ENCODE measurements at regions not wholly inside any gene's neighbourhood (a gene's known extent, or its start where the extent isn't known, plus 50 kb on each side); places are given as distances from the start of the nearest gene placed in this dataset.
"Not testable (repeated sequence)": the region's sequence is repeated elsewhere in the genome, so short reads cannot be mapped to it uniquely, and the experiment has no call there.

DNA sequence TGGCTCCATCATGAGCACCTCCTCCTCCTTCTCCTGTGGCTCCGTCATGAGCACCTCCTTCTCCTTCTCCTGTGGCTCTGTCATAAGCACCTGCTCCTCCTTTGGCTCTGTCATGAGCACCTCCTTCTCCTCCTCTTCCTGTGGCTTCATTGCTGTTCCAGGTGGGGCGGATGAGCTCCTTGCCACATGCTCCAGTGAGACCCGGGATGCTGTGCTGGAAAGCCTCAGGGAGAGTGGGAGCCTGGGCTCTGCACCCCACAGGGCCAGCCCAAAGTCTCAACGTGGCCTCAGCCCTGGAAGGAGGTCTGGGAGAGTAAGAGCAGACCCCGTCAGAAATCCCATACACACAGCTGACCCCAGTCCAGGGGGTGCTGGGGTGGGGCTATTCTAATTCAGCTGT lies 380.7 kb downstream of the TCERG1L start:
- no peak for DNase-seq

DNA sequence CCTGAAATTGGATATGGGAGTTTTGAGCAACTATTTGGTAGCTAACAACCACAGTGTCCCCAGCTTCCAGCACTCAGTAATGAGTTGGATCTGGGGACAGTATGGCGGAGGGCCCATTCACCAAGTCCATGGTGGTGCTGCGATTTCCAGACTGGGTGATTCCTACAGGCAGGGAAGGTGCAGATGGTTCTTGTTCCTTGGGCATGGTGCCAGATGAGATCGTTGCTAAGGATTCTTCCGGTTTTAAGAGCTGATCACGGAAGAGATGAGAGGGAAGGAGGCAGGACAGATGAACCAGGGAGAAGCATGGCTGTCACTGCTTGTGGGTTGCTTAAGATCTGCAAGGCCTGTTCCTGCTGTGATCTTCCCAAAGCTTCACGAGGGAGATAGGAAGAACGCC lies 380.3 kb downstream of the TCERG1L start:
- no peak for DNase-seq

DNA sequence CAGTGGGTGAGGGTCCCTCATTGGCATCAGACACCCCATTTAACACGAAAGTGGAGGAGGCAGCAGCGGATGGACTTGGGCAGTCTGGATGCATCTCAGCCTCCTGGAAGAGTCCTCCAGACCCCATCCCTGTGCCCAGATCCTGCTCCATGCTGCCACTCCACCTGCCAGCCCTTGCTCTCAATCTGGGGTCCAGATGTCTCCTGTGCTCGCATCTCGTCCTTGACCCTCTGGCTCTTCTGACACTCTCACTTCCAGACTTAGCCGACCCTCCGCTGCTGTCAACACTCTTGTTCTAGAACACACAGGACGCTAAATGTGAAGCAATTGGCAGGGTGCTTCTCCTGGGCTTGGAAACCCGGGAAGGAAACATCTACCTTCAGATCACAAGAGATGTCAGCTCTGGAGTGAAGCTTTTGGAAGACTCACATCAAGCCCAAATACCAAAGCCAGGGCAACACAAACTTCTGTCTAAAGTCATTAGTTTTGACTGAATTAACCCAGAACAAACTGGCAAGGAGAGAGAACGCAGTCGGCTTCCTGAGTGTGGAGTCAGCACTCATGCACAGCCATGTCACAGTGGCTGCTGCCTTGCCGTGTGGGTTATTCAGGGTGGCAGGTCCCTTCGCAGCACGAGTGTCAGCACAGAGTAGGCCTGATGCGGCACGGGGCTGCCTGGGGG lies 379.1 kb downstream of the TCERG1L start:
- DNase-seq, result no peak

DNA sequence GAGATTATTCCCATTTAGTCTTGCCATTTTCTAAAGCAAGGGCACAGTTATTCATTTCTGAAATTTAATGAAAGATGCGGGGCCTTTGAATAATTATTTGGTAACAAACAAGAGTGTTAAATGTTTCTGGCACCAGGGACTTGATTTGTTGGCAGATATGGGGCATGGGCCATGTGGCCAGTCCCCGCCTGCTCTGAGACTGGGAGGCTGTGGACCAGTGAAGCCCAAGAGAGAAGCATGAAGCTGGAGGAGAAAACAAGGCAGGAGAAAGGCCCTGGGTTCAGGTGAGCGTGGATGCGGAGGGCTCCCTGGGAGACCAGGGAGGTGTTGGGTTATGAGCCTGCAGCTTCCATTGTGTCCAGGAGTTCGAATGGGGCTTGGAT lies 378.5 kb downstream of the TCERG1L start:
- DNase-seq, result no peak

DNA sequence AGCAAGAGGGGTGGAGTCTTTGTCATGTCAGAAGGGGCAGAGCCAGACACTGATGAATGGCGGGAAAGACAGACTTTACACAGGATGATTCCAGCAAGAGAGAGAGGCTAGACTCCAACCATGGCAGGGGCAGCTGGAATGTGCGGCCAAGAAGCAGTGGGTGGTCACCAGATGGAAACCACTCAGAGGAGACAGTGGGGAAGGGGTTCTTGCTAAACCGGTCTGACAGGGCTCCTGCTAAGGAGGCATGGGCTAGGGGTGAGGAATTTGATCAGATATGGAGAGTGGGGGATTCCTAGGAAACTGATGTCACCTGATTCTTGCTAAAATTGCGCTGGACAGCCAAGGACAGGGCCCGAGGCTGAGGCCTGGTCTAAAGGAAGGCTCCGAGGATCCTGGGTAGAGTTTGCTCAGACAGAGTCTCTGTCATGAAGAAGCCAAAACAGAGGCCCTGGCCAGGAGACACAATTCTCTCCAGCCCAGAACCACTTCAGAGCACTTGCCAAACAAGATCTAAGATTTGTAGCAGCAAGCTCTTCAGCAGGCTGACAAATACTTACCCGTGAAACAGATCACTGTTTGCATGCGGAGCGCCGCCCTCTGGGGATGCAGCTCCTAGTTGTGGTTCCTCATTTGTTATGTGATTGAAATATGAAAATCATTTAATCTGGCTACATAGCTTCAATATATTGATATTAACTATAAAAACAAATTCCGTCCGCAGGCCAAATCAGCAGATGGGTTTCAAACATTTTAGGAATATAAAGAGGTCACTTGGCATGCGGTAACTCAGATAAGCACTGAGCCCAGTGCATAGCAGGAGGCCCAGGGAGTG lies 377.0 kb downstream of the TCERG1L start:
- no peak for DNase-seq

DNA sequence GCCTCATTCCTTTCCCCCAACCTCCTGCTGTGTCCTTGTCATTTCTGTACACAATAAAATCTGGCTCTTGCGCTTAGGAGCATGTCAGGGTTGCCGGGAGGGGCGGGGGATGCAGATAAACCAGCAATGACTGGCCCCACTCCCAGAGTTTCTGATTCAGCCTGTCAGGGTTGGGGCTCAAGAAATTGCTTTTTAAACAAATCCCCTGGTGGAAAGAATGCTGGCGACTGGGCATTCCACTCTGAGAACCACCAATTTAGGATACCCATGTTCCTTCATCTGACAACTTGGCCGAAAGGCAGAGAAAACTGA lies 376.4 kb downstream of the TCERG1L start:
- DNase-seq, result no peak

DNA sequence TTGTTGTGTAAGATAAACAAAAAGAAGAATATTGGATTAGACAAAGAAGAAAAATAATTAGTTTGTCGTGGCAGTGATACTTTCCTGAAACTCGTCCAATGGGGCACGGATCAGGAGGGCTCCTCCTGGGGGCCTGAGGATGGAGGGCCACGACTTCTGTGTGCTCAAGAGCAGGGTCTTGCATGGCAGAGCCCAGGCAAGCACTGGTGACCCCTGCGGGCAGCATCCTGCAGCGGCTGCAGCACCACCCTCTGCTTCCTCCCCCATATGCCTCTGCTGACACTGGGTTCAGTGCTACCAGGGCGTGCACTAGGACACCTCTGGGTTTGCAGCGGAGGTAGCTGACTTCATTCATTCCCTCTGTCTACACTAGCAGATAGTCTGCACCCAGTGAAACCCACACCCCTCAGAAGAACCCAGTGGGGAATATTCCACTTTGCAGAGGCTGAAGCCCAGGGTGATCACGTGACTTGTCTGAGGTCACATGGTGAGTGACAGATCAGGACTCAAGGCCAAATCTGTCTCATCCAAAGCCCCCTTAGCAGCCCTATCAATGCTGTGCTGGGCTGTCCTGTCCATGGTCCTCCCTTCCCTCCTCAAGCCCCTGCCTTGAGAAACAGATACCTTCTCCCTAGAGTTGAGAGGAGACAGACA lies 375.5 kb downstream of the TCERG1L start:
- DNase-seq, result no peak

DNA sequence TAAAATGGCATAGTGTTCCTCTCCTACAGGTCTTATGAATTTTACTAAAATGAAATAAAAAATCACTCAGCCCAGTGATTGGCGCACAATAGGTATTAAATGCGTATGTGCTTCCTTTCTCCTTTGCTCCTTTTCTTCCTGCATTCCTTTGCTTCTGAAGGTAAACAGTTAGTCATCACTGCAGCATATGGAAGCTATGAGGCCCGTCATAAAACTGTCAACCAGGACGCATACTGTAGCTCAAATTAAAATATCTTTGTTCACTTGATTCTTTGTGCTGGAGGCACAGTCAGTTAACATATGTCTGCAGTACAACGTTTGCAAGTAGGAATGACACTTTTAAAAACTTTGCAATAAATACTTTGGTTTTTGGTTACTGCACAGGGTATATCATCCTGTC lies 374.7 kb downstream of the TCERG1L start:
- DNase-seq, result no peak

DNA sequence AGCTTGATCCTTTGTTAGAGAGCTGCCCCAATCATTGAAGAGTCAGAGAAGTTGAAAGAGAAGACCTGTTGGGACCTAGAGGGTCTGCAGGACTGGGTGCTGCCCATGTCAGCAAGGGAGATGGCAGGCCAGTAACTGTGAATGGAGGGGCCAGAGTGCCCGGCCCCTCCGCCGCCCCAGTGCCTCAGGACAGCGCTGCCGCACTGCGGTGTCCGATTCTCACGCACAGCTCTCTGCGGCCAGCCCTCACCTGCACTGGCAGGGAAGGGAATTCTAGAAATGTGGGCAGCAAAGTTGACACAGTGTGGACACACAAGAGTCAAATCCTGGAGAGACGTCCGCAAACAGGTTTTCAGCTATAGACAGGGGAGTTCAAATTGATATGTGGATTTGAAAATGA lies 373.5 kb downstream of the TCERG1L start:
- no peak for DNase-seq

DNA sequence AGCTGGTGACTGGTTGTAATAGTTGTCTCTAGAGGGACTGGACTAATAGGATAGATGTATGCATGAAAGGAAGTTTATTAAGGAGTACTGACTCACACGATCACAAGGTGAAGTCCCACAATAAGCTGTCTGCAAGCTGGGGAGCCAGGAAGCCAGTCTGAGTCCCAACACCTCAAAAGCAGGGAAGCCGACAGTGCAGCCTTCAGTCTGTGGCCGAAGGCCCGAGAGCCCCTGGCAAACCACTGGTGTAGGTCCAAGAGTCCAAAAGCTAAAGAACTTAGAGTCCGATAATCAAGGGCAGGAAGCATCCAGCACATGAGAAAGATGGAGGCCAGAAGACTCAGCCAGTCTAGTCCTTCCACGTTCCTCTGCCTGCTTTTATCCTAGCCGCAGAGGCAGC lies 372.6 kb downstream of the TCERG1L start:
- not testable (repeated sequence) for DNase-seq

DNA sequence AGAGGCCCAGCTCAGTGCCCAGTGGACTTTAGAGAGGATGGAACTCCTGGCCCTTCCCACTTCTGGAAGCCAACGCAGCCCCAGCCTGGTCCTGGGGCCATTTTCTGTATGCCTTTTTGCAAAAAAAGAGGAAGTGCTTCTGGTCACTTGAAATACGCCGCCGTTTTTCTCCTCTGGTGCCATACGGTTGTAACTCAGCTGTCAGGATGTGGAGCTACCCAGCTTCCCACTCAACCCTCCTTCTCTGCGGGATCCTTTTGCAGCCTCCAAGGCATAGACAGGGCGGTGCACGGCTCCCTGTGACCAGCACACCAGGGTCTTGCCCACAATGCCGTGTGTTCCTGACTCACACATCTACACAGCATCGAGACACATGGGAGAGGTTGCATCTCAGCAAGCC lies 369.6 kb downstream of the TCERG1L start:
- DNase-seq, result no peak

DNA sequence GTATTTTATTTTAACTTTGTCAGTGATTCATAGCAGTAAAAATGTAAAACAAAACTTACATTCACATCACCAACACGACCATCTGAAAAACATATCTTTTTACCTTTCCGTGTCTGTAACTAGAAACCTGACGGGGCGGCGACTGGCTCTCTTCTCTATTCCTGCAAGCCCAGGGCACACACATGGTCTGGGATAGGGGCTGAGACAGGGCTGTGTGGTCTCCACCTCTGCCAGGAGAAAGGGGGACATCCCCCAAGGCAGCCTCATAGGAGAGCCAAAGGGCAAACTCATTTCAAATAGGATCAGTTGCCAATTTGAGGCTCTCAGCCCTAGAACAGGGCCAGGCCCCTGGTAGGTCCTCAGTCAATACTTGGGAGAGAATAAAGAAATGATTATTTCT lies 359.4 kb downstream of the TCERG1L start:
- DNase-seq, result no peak

DNA sequence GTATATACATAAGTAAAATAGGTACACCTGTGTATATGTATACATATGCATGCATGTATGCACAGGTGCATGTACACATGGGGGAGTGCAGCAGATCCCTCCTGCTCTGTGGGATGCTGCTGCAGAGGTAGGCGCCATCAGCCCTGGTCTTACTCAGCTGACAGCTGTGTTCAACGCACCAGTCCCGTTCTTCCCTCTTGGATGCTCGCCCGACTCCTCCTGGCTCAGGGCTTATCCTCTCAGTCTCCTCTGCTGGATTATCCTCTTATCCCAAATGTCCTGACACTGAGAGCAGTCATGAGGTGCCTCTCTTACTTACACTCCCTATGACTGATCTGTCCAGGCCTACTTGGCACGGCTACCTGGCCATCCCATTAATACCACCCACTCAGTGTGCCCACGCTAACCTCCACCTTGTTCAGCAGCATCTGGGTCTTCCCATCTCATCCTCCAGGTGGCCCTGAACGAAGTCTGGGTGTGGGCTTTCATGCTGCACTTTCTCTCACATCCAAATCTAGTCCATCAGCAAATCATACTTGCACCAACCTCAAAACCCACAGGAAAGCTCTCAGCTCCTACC lies 357.1 kb downstream of the TCERG1L start:
- no peak for DNase-seq

DNA sequence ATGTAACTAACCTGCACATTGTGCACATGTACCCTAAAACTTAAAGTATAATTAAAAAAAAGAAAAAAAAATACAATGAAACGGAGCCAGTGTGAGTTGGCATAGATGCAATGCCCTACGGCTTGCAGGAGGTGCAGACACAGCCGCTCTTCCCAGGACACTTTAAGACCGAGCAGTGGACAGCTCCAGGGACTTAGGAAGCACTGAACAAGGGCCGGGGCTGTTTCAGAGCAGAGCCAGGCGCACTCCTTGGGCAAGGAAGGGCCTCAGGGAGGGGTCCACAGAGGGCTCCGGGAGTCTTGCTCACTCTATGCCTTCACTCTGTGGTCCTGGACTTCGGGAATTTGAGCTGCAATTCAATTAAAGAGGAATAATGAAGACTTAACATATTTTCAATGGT lies 355.3 kb downstream of the TCERG1L start:
- no peak for DNase-seq

DNA sequence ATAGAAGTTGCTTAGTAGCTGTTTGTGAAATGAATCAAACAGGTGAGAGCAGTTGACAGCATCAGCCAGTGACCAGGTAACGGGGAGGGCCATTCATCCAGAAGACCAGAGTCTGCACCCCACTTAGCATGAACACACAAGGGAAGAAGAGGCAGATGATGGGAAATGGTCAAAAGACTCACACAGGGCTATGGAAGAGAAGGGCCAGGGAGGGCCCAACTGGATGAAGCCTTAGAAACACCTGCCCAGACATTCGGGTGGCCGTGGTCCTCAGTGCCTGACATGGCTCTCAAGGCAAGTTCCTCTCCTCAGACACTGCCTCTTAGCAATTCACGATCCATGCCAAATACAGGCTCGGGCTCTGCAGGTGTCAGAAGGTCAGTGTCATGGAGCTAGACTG lies 354.1 kb downstream of the TCERG1L start:
- DNase-seq, result no peak

DNA sequence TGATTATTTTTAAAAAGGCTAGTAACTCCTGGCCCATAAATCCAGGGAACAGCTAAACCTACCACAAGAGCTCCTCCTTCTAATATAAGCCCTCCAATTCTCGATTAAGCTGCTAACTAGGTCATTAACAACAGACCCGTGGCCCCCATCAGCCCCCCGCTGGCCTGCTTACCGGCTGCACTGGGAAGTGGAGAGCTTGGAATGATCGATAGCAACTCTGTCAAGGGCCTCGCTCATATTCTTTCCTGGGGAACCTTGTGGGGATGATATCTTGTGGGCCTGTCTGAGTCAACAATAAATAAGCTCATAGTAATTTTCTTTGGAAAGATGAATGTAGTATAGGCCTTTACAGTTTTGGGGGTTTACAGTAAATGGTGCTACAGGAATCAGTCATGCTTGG lies 353.5 kb downstream of the TCERG1L start:
- DNase-seq, result no peak

DNA sequence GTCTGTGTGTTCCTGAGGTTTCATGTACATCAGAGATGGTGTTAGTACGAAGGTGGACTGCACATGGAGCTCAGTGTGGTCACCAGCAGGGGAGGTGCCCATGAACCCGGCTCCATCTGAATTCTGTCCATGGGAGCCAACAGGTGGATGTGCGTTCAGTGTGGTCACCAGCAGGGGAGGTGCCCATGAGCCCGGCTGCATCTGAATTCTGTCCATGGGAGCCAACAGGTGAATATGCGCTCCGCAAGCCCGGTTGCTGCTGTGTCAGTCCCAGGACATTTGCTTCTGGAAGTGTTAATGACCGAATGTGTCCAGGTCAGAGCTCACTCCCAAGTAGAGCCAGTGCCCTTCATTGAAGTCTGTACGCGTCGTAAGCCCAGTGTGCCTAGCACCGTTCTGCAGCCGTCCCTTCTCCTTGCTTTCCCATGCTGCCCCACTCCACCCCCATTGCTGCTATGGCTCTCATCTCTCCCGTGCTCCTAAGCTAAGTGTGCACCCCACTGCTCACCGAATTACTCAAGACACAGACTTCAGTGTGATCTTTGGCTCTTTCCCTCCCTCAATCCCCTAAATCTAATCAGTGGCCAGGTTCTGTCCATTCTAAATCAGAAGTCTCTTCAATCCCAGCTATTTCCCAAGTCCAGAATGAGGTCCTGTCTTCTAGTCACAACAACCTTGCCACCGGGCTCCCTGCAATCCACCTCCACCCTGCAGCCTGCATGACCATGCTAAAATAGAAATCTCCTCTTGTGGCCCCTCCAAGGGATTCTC lies 352.4 kb downstream of the TCERG1L start:
- no peak for DNase-seq

DNA sequence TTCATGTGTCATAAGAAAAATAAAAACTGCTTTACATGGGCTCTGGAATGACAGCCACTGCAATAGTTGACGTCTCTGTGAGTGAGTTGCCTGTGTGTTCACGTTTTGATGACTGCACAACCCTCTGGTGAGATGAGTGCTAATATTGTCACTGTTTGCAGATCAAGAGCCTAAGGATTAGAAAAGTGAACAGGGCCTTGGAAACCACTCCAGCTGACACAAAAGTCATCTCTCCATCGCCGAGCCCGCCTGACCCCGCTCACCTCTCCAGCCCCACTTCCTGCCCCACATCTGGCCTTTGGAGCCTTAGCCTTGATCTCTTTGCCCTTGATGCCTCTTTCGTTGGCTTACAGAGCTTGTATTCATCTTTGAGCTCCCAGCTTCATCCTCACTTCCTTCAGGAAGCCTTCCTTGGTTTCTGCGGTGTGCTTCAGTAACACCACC lies 351.7 kb downstream of the TCERG1L start:
- DNase-seq, result no peak

DNA sequence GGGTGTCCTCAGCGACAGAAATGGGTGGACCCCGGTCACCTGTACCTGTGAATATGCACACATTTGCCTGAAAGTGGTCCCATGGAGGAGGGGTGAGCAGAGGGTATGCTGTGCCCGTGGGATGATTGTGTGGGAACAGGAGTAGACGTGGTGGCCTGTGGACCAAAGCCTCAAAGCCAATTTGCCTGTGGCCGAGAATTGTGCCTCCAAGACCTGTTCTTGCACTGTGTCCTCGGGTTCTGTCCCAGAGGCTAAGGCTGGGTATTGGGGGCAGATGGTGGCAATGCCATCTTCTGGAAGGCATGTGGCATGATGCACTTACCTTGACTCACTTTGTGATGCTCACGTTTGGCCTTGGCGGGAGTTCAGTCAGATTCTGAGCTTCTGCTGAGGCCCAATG lies 351.0 kb downstream of the TCERG1L start:
- no peak for DNase-seq

DNA sequence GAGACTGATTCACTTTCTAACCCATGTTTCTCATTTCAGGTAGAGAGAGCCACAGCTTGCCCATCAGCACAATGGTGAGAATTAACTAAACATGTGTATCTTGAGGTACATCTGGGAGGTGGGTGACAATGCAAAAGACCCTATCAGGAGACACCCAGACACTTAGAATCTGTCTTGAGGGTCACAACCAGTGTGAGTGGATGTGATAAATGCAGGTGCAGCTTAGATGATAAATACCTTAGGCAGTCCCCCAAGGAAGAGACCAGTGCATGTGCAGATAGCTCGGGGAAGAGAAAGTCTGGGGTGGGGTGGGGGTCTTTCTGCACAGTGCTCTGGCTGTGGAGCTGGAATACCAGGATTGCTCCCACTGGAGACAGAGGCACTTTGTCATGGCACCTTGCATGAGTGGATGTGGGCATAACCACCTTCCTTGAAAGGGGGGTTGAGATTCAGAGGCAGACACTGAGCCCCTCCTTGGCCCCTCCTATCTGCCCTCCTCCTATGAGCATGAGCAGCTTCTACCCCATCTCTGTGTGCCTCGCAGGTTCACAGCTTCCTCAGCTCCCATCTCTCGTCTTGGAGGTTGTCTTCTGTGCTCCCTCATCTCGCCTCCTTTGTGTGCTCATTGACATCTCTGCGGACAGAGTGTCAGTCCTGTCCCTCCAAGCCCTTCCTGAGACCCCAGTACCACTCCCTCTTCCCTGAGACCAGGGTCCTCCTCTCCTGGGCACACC lies 349.8 kb downstream of the TCERG1L start:
- DNase-seq, result no peak

DNA sequence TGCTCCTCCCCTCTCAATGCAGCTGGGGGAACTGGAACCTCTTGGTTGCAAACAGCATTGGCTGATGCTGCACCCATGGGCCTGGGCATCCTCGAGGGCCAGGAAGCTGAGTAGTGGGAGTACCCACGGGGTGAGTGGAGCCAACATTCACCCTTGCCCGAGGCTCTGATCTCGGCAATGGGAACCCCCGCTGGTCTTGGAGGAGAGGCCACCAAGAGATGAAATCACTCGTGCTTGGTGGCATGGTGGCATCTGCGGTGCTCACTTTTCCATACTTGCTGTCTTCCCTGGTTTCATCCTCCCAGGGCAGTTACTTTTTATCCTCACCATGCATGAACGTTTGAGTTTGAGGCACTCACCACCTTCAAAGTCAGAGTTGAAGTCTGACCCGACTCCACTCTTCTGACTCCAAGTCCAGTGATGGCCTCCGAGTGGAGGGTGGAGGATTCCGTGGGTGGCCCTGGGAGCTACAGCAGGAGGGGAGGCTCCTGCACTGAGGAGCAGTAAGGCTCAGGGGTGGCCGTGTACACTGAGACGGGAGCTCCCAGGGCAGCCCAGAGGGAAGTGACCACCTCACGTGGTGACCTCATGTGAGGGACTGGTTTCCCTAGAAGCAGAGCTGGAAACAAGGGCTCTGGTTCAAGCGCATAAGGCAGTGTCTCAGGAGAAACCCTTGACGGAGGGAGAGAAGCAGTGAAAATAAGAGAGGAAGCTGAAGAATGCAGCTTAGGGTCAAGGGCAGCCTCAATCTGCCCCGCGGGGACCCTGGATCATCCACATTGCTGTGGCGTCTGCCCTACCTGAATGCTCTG lies 349.1 kb downstream of the TCERG1L start:
- DNase-seq, result no peak

DNA sequence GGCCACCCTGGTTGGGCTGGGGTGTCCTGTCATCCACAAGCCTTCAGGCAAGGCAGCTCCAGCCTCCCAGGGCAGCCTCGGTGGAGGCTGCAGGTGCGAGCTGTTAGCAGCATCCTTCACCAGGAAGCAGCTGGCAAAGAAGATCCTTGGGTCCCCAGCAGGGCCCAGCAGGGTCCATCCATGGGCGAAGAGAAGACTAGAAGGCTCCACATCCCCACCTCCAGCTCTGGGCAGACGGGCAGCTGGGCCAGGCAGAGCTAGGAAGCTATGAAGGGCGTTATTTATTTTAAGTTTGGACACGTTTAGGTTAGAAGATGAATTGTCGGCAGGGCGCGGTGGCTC lies 348.5 kb downstream of the TCERG1L start:
- no peak for DNase-seq

Data from activated CD4-positive, alpha-beta T cell treated with anti-CD3 and anti-CD28 coated beads for 48 hours (primary cell).